Erythroblast (primary cell): ENCODE measurements at regions not wholly inside any gene's neighbourhood (a gene's known extent, or its start where the extent isn't known, plus 50 kb on each side); places are given as distances from the start of the nearest gene placed in this dataset.

Experiments
- GATA1 ChIP-seq: IDR thresholded peaks from 2 replicates; pipeline ENCODE4 v1.6.1; 2011; ENCODE audit warnings: low read depth, mild to moderate bottlenecking, control low read depth, low read length, moderate library complexity
- POLR2A ChIP-seq: IDR thresholded peaks from 2 replicates; pipeline ENCODE4 v1.6.1; 2011; ENCODE audit warnings: mild to moderate bottlenecking, low read length

- TF ChIP-seq POLR2A (no peak), GATA1 (no peak)
These were observed 948.8 kb upstream of the FAM98A start for GRCh38 chr2:34547900-34548299.
